HG02763 (cell line): ENCODE measurements at regions not wholly inside any gene's neighbourhood (a gene's known extent, or its start where the extent isn't known, plus 50 kb on each side); places are given as distances from the start of the nearest gene placed in this dataset.
A peak's percentile ranks its signal among the peaks of the same experiment; 100 is the strongest.
"Not testable (repeated sequence)": the region's sequence is repeated elsewhere in the genome, so short reads cannot be mapped to it uniquely, and the experiment has no call there.

Experiments
- ATAC-seq: cut with Tn5 transposase; IDR thresholded peaks from one replicate; pipeline ENCODE4 v1.9.1; 2021; ENCODE audit warnings: mild to moderate bottlenecking, moderate library complexity; ENCODE audit not compliant: unreplicated experiment

DNA sequence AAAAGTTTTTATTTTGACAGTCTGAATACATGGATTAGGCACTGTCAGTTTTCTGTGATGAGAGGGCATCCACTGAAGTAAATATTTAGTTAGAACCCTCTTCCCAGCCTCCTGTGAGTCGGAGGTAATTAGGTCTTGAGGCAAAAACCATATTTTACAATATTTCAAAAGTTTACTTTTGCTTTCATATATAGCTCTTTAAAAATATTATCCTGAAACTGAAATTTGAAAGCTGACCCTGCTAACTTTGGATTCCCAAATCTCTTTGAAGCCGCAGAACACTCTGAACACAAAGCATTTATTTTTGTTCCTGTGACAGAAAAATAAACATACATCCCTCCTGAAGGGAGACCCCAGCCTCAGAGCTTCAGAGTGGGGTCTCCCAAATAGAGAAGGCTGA, 317.4 kb downstream of the KIF20B start:
- no peak for ATAC-seq

DNA sequence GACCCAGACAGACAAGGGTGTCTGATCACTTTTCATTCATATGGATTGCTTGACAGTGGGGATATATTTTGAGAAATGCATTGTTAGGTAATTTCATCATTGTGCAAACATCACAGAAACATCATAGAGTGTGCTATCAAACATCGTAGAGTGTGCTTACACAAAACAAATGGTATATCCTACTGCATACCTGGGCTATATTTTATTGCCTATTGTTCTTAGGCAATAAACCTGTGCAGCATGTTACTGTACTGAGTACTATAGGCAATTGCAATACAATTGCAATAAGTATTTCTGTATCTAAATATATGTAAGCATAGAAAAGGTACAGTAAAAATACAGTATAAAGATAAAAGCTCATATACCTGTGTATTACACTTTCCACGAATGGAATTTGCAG, 319.1 kb downstream of the KIF20B start:
- no peak for ATAC-seq

GRCh38 chr10:90023950-90024349, 322.6 kb downstream of the KIF20B start:
- no peak for ATAC-seq

- ATAC-seq, result no peak
Observed at GRCh38 chr10:90028312-90028711, 326.9 kb downstream of the KIF20B start.

- no peak for ATAC-seq
Observed at GRCh38 chr10:90031776-90032175, 330.4 kb downstream of the KIF20B start.

- no peak for ATAC-seq
Observed at GRCh38 chr10:90032519-90032918, 331.1 kb downstream of the KIF20B start.

- ATAC-seq, result not testable (repeated sequence)
Observed at GRCh38 chr10:90034862-90035261, 333.5 kb downstream of the KIF20B start.

DNA sequence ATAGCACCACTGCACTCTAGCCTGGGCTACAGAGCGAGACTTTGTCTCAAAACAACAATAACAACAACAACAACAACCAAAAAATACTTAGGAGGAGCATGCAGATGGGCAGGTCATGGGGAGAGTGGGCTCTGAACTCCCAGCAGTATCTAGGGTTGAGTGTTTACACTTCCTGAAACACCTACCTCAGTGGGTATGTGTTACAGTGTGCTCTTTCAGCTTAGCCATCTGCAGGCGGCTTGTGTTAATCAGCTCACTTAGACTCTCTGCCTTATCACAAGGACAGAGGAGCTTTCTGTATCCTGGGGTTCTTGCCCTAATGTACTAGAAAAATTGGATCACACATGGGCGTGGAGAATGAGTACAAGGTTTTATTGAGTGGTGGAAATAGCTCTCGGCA, 340.2 kb downstream of the KIF20B start:
- no peak for ATAC-seq

DNA sequence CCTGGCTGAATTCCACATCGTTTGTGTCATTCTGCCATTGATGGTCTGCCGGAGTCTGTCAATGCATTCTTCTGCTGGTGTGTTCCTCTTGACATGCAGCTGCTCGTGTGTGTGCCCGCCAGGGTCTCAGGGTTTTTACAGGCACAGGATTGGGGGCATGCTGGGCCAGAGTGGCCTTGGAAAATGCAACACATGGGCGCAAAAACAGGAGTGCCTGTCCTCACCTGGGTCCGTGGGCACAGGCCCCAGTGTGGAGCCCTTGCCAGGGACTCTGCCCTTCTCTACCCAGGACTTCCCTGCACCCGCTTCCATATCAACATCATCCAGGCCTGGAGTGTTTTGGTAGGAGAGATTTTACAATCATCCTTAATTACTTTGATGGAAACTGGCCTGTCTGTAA, 340.7 kb downstream of the KIF20B start:
- no peak for ATAC-seq

DNA sequence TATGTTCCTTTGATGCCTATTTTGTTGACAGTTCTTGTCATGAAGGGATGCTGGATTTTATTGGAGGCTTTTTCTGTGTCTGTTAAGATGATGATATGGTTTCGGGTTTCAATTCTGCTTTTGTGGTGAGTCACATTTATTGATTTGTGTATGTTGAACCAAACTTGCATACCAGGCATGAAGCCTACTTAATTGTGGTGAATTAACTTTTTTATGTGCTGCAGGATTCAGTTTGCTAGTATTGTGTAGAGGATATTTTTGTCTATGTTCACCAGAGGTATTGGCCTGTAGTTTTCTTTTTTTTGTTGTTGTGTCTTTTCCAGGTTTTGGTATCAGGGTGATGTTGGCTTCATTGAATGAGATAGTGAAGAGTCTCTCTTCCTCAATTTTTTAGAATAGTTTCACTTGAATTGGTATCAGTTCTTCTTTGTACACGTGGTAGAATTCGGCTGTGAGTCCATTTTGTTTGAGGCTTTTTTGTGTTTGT, 345.9 kb downstream of the KIF20B start:
- ATAC-seq, result peak; percentile 86

DNA sequence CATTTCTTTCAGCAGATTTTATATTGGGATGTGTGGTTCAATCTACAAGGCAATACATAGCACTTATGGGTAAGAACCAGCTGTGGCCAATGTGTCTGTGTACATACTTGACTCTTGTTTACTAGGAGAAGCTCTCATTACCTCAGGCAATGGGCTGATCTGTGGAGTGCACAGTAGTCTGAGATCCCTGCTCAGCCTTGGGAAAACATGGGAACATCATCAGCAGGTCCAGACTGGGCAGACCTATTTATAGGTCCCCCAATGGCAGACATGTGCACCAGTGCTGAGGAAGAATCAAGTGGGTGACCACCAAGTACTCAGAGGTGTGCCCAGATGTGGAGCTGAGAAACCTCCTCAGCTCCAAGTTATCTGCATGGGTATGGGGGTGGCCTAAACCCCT, 349.7 kb downstream of the KIF20B start:
- ATAC-seq, result no peak

DNA sequence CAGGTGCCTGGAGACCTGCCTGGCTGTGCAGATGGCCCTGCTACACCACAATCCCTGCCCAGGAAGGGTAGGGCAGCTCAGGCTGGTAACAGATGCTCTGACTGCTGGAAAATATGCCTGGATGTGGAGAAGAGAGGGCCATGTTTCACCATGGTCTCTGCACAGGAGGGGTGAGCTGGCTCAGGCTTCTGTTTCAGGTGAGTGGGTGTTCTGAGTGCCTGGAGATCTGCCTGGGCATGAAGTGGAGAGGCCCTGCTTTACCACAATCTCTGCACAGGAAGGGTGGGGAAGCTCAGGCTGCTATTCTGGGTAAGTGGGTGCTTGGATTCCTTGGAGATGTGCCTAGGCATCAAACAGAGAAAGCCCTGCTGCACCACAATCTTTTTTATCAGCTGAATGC, 350.1 kb downstream of the KIF20B start:
- peak; percentile 34 for ATAC-seq

GRCh38 chr10:90062786-90063185, 361.4 kb downstream of the KIF20B start:
- ATAC-seq, result no peak

- ATAC-seq, result no peak
Observed at GRCh38 chr10:90064295-90064694, 362.9 kb downstream of the KIF20B start.

DNA sequence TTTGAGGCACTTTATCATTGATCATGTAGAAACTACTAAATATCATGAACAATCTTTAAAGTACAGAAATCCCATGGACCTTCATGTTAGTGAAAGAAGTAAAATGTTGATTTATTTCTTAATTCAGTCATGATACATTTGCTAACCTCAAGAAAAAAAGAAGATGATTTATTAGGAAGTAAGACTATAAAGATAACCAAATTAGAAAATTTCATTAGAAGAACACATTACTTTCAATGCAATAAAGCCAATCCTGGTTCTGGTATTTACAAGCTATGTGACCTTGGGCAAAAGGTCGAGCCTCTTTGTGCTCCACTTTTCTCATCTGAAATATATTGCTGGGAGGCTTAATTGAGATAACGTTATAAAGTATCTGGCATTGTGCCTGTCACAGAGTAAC, 365.0 kb downstream of the KIF20B start:
- no peak for ATAC-seq

DNA sequence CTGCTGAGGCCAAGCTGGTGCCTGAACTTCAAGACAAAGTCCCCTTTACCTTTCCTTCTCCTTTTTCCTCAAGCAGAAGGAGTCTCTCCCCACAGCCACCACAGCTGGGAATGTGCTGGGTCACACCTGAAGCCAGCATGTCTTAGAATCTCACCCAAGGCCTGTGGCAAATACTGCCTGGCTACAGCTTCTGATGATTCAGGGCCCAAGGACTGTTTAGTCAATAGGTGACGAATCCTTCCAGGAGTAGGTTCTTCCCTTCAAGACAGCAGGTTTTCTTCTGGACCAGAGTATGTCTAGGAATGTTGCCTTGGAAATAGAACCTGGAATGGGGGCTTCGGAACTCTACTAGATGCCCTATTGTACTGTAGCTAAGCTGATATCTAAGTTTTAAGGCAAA, 374.6 kb downstream of the KIF20B start:
- ATAC-seq, result no peak

DNA sequence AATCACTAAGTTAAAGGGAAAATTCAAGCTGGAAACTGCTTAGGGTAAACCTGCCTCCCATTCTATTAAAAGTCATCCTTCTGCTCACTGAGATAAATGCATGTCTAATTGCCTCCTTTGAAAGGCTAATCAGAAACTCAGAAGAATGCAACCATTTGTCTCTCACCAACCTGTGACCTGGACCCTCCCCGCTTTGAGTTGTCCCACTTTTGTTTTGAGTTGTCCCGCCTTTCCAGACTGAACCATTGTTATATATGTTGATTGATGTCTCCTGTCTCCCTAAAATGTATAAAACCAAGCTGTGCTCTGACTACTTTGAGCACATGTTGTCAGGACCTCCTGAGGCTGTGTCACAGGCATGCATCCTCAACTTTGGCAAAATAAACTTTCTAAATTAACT, 378.4 kb downstream of the KIF20B start:
- no peak for ATAC-seq

- not testable (repeated sequence) for ATAC-seq
Observed at GRCh38 chr10:90086606-90087190, 385.3 kb downstream of the KIF20B start.

- peak; percentile 80 for ATAC-seq
Observed at GRCh38 chr10:90087197-90088023, 386.0 kb downstream of the KIF20B start.

- no peak for ATAC-seq
Observed at GRCh38 chr10:90088024-90088317, 386.6 kb downstream of the KIF20B start.

DNA sequence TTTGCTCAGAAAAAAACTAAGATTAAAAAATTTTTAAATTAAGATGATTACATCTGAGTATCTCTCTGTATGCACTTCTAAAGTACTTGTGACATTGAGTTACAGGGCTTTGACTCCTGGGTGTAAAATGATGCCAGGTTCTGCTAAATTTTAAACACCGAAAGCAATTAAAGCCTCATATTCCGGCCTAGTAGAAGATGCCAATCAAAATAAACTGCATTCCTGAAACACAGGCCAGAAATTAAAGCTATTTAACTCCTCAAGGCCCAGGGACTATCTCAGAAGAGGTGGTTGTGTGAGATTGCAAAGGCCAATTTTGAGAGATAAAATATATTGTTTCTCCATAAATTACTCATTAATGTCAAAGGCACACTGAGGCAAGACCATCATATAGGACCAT, 388.3 kb downstream of the KIF20B start:
- no peak for ATAC-seq

GRCh38 chr10:90096196-90096595, 394.8 kb downstream of the KIF20B start:
- ATAC-seq, result no peak

- ATAC-seq, result not testable (repeated sequence)
Observed at GRCh38 chr10:90107581-90107980, 406.2 kb downstream of the KIF20B start.
